ENCODE measurements at regions not wholly inside any gene's neighbourhood (a gene's known extent, or its start where the extent isn't known, plus 50 kb on each side); places are given as distances from the start of the nearest gene placed in this dataset.

DNA sequence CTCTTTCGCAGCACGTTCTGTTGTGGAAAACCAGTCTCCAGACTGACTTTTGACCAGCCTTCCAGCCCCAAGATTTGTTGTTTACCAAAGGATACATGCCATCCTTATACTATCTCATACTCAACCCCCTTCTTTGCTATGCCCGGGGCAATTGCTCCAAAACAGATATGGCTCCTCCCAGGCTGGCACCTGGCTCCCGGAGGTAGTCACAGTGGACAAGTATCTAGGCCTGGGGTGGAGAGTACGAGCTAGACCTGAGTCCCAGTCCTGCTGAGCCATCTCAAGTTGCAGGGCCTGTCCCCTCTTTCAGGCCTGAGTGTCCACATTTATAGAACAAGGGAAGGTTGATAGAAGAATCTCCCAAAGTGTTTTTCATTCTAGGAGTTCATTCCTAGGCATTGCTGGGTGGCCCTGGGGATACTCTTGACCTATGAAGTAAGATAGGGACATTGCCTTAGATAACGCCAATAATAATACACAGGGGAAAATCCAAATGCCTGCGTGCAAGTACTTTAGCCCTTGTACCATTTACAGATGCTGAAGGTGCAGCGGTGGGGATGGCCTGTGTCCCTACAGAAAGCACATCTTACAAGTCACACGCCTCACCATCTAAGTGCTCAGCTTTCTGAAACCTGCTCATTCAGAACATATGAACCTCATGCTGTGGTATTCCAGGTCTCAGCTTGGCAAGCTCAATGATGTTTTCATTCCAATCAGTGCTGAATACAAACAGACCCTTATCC is 136.7 kb upstream of the MAMLD1 start (continued):
- TF ChIP-seq, protein P1, sequence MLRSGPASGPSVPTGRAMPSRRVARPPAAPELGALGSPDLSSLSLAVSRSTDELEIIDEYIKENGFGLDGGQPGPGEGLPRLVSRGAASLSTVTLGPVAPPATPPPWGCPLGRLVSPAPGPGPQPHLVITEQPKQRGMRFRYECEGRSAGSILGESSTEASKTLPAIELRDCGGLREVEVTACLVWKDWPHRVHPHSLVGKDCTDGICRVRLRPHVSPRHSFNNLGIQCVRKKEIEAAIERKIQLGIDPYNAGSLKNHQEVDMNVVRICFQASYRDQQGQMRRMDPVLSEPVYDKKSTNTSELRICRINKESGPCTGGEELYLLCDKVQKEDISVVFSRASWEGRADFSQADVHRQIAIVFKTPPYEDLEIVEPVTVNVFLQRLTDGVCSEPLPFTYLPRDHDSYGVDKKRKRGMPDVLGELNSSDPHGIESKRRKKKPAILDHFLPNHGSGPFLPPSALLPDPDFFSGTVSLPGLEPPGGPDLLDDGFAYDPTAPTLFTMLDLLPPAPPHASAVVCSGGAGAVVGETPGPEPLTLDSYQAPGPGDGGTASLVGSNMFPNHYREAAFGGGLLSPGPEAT (IDR thresholded peaks at IDR 0.05; ENCODE audit: low read depth) = no peak
- TF ChIP-seq, protein P2, sequence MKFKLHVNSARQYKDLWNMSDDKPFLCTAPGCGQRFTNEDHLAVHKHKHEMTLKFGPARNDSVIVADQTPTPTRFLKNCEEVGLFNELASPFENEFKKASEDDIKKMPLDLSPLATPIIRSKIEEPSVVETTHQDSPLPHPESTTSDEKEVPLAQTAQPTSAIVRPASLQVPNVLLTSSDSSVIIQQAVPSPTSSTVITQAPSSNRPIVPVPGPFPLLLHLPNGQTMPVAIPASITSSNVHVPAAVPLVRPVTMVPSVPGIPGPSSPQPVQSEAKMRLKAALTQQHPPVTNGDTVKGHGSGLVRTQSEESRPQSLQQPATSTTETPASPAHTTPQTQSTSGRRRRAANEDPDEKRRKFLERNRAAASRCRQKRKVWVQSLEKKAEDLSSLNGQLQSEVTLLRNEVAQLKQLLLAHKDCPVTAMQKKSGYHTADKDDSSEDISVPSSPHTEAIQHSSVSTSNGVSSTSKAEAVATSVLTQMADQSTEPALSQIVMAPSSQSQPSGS (IDR thresholded peaks at IDR 0.05; ENCODE audit: low read length) = no peak
- TF ChIP-seq CREM (IDR thresholded peaks at IDR 0.05; ENCODE audit: low read depth) (no peak), ZZZ3 (IDR thresholded peaks at IDR 0.05; ENCODE audit: control insufficient read depth, insufficient read length, low read depth) (no peak), SPI1 (IDR thresholded peaks at IDR 0.05; ENCODE audit: borderline replicate concordance, insufficient read depth, low read depth, low read length) (no peak), PAX5 (IDR thresholded peaks at IDR 0.05; ENCODE audit: borderline replicate concordance, low read depth, low read length) (no peak), ASH2L (IDR thresholded peaks at IDR 0.05; ENCODE audit: borderline replicate concordance, low read depth) (no peak), ATF7 (IDR thresholded peaks at IDR 0.05; ENCODE audit: low read depth) (no peak)

DNA sequence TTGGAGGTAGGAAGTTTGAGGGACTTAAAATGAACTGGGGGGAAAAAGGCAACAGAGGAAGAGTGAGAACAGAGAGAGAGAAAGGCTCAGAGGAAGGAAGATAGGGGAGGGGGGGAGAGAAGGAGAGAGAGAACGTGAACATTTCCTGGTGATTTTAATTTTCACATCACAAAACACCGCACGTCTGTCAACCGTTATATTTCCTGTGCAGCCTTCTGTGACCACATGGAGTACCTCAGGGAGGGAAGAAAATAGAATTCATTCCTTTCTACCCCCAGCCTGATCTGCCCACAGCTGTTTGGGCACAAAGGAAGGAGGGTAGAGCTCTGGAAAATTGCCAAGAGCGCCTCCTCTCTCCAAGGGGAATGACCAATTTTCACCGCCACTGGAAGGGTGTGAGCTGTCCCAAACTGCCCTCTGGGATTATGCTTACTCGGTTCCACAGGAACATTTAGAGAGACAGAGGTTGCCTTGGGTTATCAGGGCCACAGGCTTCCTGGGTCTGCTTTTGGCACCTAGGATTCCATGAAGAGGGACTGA is 135.7 kb upstream of the MAMLD1 start:
- ATAC-seq (no peak), FAIRE-seq (no peak), DNase-seq (ENCODE audit: low read depth, low spot score) (no peak)
- Histone ChIP-seq H3K4me1 (ENCODE audit: control insufficient read depth, insufficient read depth, low read length) (no peaks in the 10 kb centered on the region), H3K27me3 (replicated peaks in 1 of 2; ENCODE audit: control insufficient read depth in 2 of 2, insufficient read depth in 2 of 2, low read length in 1 of 2) (no peaks in the 10 kb centered on the region), H3K79me2 (ENCODE audit: control insufficient read depth, insufficient read depth, low read length) (no peaks in the 10 kb centered on the region), H3K36me3 (ENCODE audit: control insufficient read depth in 2 of 2, insufficient read depth in 2 of 2, low read length in 1 of 2) (no peaks in the 10 kb centered on the region), H4K20me1 (ENCODE audit: control insufficient read depth, insufficient read depth) (no peaks in the 10 kb centered on the region), H2AFZ (ENCODE audit: control insufficient read depth, low read depth, low read length) (no peak overlapping the region), H3K4me2 (ENCODE audit: control insufficient read depth, insufficient read depth) (no peak overlapping the region), H3K27ac (ENCODE audit: control insufficient read depth, insufficient read depth) (no peak overlapping the region), H3K9me3 (replicated peaks; ENCODE audit: control insufficient read depth, insufficient read depth, low read length) (no peaks in the 10 kb centered on the region), H3K9ac (ENCODE audit: control insufficient read depth, insufficient read depth, low read length) (no peak overlapping the region), H3K4me3 (no peak overlapping the region)
- BruUV-seq (replicated peaks) = no TSS peak
- intact Hi-C loops (cut with micrococcal nuclease; ENCODE audit: unreplicated experiment) (no loop called here), in situ Hi-C loops (cut with MboI) (no loop called here)
- 10% methylated on average over 7 of the region's 7 CpGs for WGBS (ENCODE audit: insufficient coverage, insufficient replicate concordance, low lambda C conversion rate, missing lambda C conversion rate)
- RAD21 ChIA-PET (ENCODE audit: unreplicated experiment) = no interaction called here
- CTCF ChIA-PET = no interaction called here
- SMC1A ChIA-PET (ENCODE audit: uncharacterized antibody, unreplicated experiment) = no interaction called here
- POLR2A ChIA-PET = no interaction called here
- TF ChIP-seq ZNF384 (IDR thresholded peaks at IDR 0.05; ENCODE audit: borderline replicate concordance, low read depth, low read length) (no peak), YBX1 (IDR thresholded peaks at IDR 0.05) (no peak), ZNF217 (IDR thresholded peaks at IDR 0.05) (no peak), SUPT20H (IDR thresholded peaks at IDR 0.05; ENCODE audit: borderline replicate concordance, control insufficient read depth, low read depth, low read length) (no peak), SIX5 (IDR thresholded peaks at IDR 0.05; ENCODE audit: low read depth, low read length, severe bottlenecking) (no peak)
- TF ChIP-seq, protein P3, sequence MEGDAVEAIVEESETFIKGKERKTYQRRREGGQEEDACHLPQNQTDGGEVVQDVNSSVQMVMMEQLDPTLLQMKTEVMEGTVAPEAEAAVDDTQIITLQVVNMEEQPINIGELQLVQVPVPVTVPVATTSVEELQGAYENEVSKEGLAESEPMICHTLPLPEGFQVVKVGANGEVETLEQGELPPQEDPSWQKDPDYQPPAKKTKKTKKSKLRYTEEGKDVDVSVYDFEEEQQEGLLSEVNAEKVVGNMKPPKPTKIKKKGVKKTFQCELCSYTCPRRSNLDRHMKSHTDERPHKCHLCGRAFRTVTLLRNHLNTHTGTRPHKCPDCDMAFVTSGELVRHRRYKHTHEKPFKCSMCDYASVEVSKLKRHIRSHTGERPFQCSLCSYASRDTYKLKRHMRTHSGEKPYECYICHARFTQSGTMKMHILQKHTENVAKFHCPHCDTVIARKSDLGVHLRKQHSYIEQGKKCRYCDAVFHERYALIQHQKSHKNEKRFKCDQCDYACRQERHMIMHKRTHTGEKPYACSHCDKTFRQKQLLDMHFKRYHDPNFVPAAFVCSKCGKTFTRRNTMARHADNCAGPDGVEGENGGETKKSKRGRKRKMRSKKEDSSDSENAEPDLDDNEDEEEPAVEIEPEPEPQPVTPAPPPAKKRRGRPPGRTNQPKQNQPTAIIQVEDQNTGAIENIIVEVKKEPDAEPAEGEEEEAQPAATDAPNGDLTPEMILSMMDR (IDR thresholded peaks at IDR 0.05 in 2 of 3, conservative IDR thresholded peaks at IDR 0.05 in 1 of 3; ENCODE audit: control insufficient read depth in 2 of 3, extremely low read depth in 1 of 3, insufficient read depth in 1 of 3, low read depth in 3 of 3, low read length in 3 of 3) = no peak
- TF ChIP-seq, protein P4, sequence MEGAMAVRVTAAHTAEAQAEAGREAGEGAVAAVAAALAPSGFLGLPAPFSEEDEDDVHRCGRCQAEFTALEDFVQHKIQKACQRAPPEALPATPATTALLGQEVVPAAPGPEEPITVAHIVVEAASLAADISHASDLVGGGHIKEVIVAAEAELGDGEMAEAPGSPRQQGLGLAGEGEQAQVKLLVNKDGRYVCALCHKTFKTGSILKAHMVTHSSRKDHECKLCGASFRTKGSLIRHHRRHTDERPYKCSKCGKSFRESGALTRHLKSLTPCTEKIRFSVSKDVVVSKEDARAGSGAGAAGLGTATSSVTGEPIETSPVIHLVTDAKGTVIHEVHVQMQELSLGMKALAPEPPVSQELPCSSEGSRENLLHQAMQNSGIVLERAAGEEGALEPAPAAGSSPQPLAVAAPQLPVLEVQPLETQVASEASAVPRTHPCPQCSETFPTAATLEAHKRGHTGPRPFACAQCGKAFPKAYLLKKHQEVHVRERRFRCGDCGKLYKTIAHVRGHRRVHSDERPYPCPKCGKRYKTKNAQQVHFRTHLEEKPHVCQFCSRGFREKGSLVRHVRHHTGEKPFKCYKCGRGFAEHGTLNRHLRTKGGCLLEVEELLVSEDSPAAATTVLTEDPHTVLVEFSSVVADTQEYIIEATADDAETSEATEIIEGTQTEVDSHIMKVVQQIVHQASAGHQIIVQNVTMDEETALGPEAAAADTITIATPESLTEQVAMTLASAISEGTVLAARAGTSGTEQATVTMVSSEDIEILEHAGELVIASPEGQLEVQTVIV (IDR thresholded peaks at IDR 0.05; ENCODE audit: borderline replicate concordance, partially characterized antibody) = no peak
